ENCODE measurements at regions not wholly inside any gene's neighbourhood (a gene's known extent, or its start where the extent isn't known, plus 50 kb on each side); places are given as distances from the start of the nearest gene placed in this dataset.

- TF ChIP-seq CTCF (IDR thresholded peaks at IDR 0.05; ENCODE audit: low read length) (no peak), EZH2 (optimal IDR thresholded peaks at IDR 0.05; ENCODE audit: low read depth, low read length) (no peak)
Observed at GRCh38 chr14:101254805-101255764, 306.2 kb upstream of the DIO3 start.

All from MM.1S (cell line).